GM21447 (cell line): ENCODE measurements at regions not wholly inside any gene's neighbourhood (a gene's known extent, or its start where the extent isn't known, plus 50 kb on each side); places are given as distances from the start of the nearest gene placed in this dataset.

Source experiments
- ATAC-seq: cut with Tn5 transposase; IDR thresholded peaks from one replicate; pipeline ENCODE4 v1.9.1; 2021; ENCODE audit not compliant: unreplicated experiment

GRCh38 chr2:239523954-239524330 lies 123.1 kb upstream of the HDAC4 start:
- ATAC-seq = no peak

GRCh38 chr2:239523147-239523953 lies 122.5 kb upstream of the HDAC4 start:
- ATAC-seq = no peak

DNA sequence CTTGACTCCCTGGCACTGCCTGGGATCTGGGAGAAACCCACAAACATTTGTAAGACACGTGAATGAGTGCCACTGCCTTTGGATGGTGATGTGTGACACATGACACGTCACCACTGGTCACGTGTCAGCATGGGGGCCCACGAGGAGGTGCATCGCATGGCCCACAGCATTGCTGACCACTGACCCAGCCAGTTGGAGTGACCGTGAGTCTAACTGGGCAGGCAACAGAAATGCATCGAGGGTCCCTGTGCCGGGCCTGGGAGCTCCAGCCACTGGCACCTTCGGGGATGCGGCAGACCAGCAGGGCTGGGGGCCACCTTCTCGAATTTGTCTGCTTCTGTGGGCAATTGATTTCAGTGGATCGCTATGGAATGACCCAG lies 121.9 kb upstream of the HDAC4 start:
- no peak for ATAC-seq

DNA sequence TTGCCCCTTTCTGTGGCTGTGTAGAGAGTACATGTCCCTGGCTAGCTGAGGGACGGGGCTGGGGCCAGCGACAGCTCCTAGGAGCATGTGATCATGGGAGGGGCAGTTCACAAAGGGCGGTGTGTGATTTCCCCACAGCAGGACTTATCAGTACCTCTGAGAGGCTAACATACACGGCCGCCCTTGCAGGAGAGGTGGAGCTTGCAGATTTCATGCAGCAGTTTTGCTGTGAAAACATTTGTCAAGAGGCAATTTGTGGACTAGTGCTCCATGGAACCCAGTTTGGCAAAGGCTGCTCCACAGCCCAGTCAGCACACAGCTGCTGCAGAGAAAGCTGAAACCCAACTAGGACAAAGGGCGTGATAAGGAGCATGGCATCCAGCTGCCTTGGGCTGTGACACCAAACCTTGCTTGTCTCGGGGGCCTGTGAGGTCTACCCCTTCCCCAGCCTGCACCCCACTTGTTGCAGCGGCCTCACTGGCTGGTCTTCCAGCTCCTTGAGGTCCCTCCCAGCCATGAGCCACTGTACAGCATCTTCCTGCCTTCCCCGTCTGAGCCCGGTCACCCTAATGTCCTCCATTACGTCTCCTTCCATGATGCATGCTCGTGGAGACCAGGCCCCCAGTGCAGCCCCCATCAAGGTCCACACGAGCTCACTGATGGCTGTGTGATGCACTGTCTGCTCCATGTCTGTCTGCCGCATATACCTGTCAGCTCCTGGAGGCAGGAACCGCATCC lies 121.4 kb upstream of the HDAC4 start:
- no peak for ATAC-seq

- no peak for ATAC-seq
Observed at GRCh38 chr2:239521518-239521815, 120.6 kb upstream of the HDAC4 start.

- no peak for ATAC-seq
Observed at GRCh38 chr2:239520811-239521517, 120.1 kb upstream of the HDAC4 start.

DNA sequence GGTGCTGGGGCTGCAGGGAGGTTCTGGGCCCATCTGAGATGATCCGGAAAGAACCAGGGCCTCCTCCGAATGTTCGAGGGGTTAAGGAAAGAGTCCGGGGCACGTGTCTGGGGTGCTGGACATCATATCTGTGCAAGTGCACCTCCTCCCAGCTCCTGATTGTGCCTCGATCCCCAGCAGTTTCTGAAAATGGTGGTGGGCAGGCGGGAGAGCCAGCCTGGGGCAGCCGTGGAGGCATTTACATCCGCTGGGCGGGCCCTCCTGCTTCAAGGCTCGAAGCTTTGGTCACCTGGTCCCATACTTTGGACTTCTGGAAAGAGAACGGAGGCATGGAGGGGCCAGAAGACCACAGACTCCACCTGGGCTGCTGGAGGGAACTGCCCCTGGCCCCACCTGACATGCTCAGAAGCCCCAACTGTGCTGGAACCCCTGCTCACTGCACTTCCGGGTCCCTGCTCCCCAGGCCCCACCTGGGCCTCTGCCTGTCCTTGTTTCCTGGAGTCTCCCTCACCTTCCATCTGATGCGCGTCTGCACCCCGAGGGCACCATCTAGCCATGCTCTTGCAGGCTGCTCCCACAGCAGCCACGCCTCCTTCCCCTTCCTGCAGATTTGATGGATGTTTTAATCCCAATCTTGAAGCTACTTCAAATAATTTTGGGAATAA lies 119.2 kb upstream of the HDAC4 start:
- ATAC-seq = no peak

- ATAC-seq = no peak
Observed at GRCh38 chr2:239519089-239519920, 118.5 kb upstream of the HDAC4 start.

- ATAC-seq = no peak
Observed at GRCh38 chr2:239518286-239519088, 117.7 kb upstream of the HDAC4 start.

GRCh38 chr2:239517686-239518085 lies 116.9 kb upstream of the HDAC4 start:
- no peak for ATAC-seq

- no peak for ATAC-seq
Observed at GRCh38 chr2:239516954-239517305, 116.1 kb upstream of the HDAC4 start.

GRCh38 chr2:239516286-239516953 lies 115.6 kb upstream of the HDAC4 start:
- no peak for ATAC-seq

DNA sequence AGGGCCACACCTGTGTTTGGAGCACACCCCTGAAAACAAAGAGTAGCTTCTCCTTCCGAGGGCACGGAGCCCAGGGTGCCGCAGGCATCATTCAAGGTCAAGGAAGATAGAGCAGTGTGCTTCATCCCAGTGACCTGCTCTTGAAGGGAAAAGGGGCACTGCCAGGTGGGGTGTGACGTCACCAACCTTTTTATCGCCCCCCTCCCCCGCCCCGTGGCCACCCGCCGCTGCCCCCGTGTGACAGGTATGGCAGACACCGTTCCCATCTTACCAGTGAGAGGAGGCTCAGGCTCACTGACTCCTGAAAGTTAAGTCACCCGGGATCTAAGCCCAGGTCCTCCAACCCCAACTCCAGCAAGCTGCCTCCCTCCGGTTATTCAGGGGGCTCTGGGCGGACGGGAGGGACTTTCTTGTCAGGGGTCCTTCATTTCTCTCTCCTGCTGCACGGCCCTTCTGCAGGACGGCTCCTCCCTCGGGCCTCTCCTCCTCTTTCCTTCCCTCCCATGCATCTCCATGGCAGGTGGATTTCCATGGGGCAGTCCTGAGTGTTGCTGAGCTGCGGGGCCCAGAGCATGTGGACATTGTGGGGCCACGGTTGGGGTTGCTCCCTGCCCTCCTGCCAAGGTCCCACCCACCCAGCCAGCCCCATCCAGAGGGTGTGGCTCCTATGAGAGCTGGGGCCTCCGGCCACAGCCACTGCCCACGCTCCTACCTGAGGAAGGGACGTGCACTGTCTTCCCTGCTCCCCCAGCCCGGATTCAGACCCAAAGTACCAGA lies 114.1 kb upstream of the HDAC4 start:
- no peak for ATAC-seq

DNA sequence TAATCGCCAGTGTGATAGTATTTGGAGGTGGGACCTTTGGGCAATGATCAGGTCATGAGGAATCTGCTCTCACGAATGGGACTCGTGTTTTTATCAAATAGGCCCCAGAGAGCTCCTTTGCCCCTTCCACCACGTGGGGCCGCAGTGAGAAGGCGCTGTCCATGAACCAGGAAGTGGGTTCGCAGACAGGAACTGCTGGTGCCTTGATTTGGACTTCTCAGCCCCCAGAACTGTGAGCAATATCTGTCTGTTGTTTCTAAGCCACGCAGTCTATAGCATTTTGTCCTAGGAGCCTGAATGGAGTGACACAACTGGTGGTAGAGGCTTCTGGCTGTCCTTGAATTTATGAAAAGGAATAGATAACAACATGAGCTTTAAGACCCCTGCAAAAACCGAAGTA lies 111.2 kb upstream of the HDAC4 start:
- no peak for ATAC-seq

DNA sequence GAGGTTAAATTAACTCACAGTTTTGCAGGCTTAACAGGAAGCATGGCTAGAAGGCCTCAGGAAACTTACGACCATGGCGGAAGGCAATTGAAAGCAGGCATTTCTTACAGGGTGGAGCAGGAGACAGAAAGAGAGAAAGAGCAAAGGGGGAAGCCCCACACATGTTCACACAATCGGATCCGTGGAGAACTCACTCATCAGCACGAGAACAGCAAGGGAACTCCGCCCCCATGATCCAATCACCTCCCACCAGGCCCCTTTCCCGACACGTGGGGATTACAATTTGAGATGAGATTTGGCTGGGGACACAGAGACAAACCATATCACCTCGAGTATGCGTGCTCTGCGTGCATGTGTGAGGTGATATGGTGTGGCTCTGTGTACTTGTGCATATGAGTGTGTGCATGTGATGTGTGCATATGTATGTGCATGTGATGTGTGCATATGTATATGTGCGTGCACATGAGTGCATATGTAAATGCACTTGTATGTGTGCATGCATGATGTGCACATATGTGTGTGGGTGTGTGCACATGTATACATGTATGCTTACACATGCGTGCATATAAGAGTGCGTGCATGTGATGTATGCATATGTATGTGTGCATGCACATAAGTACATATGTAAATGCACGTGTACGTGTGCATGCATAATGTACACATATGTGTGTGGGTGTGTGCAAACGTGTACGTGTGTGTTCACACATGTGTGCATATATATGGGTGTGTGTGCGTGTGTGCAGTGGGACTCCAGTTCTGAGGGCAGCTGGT lies 108.7 kb upstream of the HDAC4 start:
- no peak for ATAC-seq

DNA sequence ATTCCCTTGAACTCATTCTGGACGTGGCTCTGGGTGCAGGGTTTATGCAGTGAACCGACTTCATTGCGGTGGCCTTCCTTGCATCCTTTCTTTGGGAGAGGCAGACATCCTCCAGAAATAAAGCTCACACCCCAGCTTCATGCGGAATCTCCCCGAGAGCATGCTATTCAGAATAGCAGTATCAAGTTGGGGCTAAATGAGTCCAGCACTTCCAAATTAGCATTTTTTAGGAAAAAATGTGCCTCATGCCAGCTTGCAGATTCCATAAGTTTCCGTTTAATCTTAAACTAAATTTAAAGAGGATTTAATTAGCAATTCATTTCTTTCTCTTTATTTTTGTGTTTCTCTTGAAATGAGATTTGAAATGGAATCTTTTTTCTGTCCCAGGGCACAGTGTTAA lies 107.4 kb upstream of the HDAC4 start:
- ATAC-seq = no peak

- no peak for ATAC-seq
Observed at GRCh38 chr2:239507576-239508258, 106.9 kb upstream of the HDAC4 start.
